ENCODE measurements at regions not wholly inside any gene's neighbourhood (a gene's known extent, or its start where the extent isn't known, plus 50 kb on each side); places are given as distances from the start of the nearest gene placed in this dataset.

- no peak for TF ChIP-seq CTCF (IDR thresholded peaks at IDR 0.05)
- no peak for TF ChIP-seq POLR2A (IDR thresholded peaks at IDR 0.05)
Measured at GRCh38 chr2:20563833-20564232, 87.1 kb downstream of the HS1BP3 start.

All from adrenal gland (tissue), 5 donors.